ENCODE measurements at regions not wholly inside any gene's neighbourhood (a gene's known extent, or its start where the extent isn't known, plus 50 kb on each side); places are given as distances from the start of the nearest gene placed in this dataset.

- no peaks in the 10 kb centered on the region for H3K36me3 ChIP-seq (ENCODE audit: insufficient read depth, low read depth, low read length)
- no peaks in the 10 kb centered on the region for H3K27me3 ChIP-seq (ENCODE audit: insufficient read depth, low read length)
- no peak overlapping the region for H3K4me3 ChIP-seq (ENCODE audit: low read length)
- H3K9ac ChIP-seq (ENCODE audit: low read depth, low read length): no peak overlapping the region
- no peak overlapping the region for H3K27ac ChIP-seq (ENCODE audit: low read length)
- no peaks in the 10 kb centered on the region for H3K9me3 ChIP-seq (ENCODE audit: insufficient read depth, low read depth, low read length)
- H3K4me1 ChIP-seq (ENCODE audit: insufficient read depth, low read length): peaks cover 6% of the 10 kb centered on the region; the same call in 1 of the 2 replicates
Observed at GRCh38 chr12:69085852-69086251, 152.9 kb upstream of the CPM start.

DNA sequence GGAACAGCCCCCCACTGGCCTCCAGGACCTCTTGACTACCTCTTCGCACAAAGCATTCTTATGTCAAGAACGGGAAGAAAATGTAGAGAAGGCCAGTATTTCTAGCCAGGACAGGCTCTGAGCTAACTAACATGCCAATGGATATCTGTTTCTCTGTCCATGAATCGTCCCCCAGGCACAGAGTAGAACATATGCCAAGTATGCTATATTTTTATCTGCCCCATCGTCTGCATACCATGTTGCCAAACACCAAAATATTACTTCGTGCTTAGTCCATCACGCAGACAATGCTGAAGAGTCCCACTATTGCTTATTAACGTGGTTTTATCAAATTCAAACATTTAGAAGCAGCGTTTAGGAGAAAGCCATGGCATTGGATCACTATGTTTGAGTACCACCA lies 151.4 kb upstream of the CPSF6 start:
- H3K27me3 ChIP-seq (ENCODE audit: insufficient read depth, low read length): no peaks in the 10 kb centered on the region
- no peaks in the 10 kb centered on the region for H3K36me3 ChIP-seq (ENCODE audit: insufficient read depth, low read depth, low read length)
- H3K9me3 ChIP-seq (ENCODE audit: insufficient read depth, low read depth, low read length): no peaks in the 10 kb centered on the region
- H3K4me3 ChIP-seq (ENCODE audit: low read length): no peak overlapping the region
- peaks cover 19% of the 10 kb centered on the region for H3K4me1 ChIP-seq (ENCODE audit: insufficient read depth, low read length)
- no peak overlapping the region for H3K27ac ChIP-seq (ENCODE audit: low read length)
- H3K9ac ChIP-seq (ENCODE audit: low read depth, low read length): no peak overlapping the region

- H3K9ac ChIP-seq (ENCODE audit: low read depth, low read length): no peak overlapping the region
- H3K4me1 ChIP-seq (ENCODE audit: insufficient read depth, low read length): peaks cover 19% of the 10 kb centered on the region
- H3K4me3 ChIP-seq (ENCODE audit: low read length): no peak overlapping the region
- no peaks in the 10 kb centered on the region for H3K27me3 ChIP-seq (ENCODE audit: insufficient read depth, low read length)
- no peaks in the 10 kb centered on the region for H3K36me3 ChIP-seq (ENCODE audit: insufficient read depth, low read depth, low read length)
- H3K9me3 ChIP-seq (ENCODE audit: insufficient read depth, low read depth, low read length): no peaks in the 10 kb centered on the region
- no peak overlapping the region for H3K27ac ChIP-seq (ENCODE audit: low read length)
Observed at GRCh38 chr12:69090722-69091121, 148.6 kb upstream of the CPSF6 start.

GRCh38 chr12:69091442-69092017 lies 147.8 kb upstream of the CPSF6 start:
- Histone ChIP-seq H3K27ac (ENCODE audit: low read length) (no peak overlapping the region), H3K27me3 (ENCODE audit: insufficient read depth, low read length) (no peaks in the 10 kb centered on the region), H3K9ac (ENCODE audit: low read depth, low read length) (no peak overlapping the region), H3K36me3 (ENCODE audit: insufficient read depth, low read depth, low read length) (no peaks in the 10 kb centered on the region), H3K4me1 (ENCODE audit: insufficient read depth, low read length) (peaks cover 19% of the 10 kb centered on the region), H3K4me3 (ENCODE audit: low read length) (no peak overlapping the region), H3K9me3 (ENCODE audit: insufficient read depth, low read depth, low read length) (no peaks in the 10 kb centered on the region)

- Histone ChIP-seq H3K4me3 (ENCODE audit: low read length) (no peak overlapping the region), H3K4me1 (ENCODE audit: insufficient read depth, low read length) (peaks cover 23% of the 10 kb centered on the region), H3K36me3 (ENCODE audit: insufficient read depth, low read depth, low read length) (no peaks in the 10 kb centered on the region), H3K27ac (ENCODE audit: low read length) (no peak overlapping the region), H3K9ac (ENCODE audit: low read depth, low read length) (no peak overlapping the region), H3K9me3 (ENCODE audit: insufficient read depth, low read depth, low read length) (no peaks in the 10 kb centered on the region), H3K27me3 (ENCODE audit: insufficient read depth, low read length) (no peaks in the 10 kb centered on the region)
Observed at GRCh38 chr12:69092137-69092536, 147.2 kb upstream of the CPSF6 start.

DNA sequence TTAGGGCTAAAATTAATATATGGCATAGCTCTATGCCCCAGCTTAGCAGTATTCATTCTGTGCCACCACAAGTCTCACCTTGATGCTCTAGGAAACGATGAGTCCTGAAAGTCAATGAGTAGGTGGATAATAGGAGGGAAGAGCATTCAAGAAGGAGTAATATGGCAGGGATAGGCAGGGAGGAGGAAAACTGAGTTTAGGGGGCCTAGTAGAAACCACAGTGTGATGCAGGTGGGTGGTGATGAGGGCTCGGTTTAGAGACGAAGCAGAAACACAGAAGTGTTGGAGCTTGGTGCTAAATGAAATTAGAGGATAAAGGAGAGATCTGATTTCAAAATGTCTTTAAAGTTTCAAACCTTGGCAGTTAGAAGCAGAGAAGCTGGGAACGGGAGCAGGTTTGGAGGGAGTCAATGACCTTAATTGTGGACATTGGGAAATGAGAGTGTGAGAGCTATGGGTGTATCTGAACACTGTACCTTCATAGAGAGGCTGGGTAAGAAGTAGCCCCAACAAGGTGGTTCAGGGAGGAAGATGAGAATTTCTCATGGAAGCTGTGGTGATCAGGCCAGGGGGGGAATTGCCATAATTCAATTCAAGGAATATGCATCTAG lies 144.7 kb upstream of the CPSF6 start:
- no peaks in the 10 kb centered on the region for H3K36me3 ChIP-seq (ENCODE audit: insufficient read depth, low read depth, low read length)
- no peaks in the 10 kb centered on the region for H3K27me3 ChIP-seq (ENCODE audit: insufficient read depth, low read length)
- no peak overlapping the region for H3K4me3 ChIP-seq (ENCODE audit: low read length)
- no peak overlapping the region for H3K27ac ChIP-seq (ENCODE audit: low read length)
- peaks cover 37% of the 10 kb centered on the region for H3K4me1 ChIP-seq (ENCODE audit: insufficient read depth, low read length)
- H3K9me3 ChIP-seq (ENCODE audit: insufficient read depth, low read depth, low read length): no peaks in the 10 kb centered on the region
- H3K9ac ChIP-seq (ENCODE audit: low read depth, low read length): no peak overlapping the region

GRCh38 chr12:69095765-69096477 lies 143.4 kb upstream of the CPSF6 start:
- H3K27me3 ChIP-seq (ENCODE audit: insufficient read depth, low read length): no peaks in the 10 kb centered on the region
- H3K4me1 ChIP-seq (ENCODE audit: insufficient read depth, low read length): peaks cover 31% of the 10 kb centered on the region
- H3K4me3 ChIP-seq (ENCODE audit: low read length): no peak overlapping the region
- H3K36me3 ChIP-seq (ENCODE audit: insufficient read depth, low read depth, low read length): no peaks in the 10 kb centered on the region
- no peak overlapping the region for H3K27ac ChIP-seq (ENCODE audit: low read length)
- no peaks in the 10 kb centered on the region for H3K9me3 ChIP-seq (ENCODE audit: insufficient read depth, low read depth, low read length)
- no peak overlapping the region; the same call in 1 of the 2 replicates for H3K9ac ChIP-seq (ENCODE audit: low read depth, low read length)

DNA sequence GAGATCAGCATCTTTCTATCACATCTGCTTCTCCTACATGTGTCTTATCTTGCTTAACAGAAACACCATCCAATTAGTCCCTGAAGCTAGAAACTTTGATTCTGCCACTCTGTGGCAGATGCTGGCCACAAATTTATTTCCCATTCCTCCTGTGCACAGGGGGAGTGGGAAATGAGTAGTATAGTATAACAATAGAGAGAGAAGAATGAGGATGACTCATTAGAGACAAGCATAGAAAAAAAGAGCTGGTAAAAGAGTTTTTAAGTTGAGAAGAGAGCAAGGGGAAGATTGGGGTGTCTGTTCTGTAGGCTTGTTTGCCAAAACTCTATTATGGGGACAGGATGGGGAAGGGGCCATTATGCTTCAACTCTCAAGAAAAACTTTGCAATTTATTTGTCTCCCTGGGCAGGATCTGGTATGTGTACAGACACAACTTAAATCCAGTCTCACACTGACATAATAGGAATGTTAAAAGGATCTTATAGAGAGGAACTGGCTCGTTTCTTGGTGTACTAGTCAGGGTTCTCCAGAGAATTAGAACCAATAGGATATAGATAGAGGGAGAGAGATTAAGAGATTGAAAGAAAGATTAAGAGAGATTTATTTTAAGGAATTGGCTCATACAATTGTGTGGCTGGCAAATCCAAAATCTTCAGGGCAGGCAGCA lies 142.6 kb upstream of the CPSF6 start:
- Histone ChIP-seq H3K27ac (ENCODE audit: low read length) (no peak overlapping the region), H3K9me3 (ENCODE audit: insufficient read depth, low read depth, low read length) (no peaks in the 10 kb centered on the region), H3K9ac (ENCODE audit: low read depth, low read length) (no peak overlapping the region; the same call in 1 of the 2 replicates)

DNA sequence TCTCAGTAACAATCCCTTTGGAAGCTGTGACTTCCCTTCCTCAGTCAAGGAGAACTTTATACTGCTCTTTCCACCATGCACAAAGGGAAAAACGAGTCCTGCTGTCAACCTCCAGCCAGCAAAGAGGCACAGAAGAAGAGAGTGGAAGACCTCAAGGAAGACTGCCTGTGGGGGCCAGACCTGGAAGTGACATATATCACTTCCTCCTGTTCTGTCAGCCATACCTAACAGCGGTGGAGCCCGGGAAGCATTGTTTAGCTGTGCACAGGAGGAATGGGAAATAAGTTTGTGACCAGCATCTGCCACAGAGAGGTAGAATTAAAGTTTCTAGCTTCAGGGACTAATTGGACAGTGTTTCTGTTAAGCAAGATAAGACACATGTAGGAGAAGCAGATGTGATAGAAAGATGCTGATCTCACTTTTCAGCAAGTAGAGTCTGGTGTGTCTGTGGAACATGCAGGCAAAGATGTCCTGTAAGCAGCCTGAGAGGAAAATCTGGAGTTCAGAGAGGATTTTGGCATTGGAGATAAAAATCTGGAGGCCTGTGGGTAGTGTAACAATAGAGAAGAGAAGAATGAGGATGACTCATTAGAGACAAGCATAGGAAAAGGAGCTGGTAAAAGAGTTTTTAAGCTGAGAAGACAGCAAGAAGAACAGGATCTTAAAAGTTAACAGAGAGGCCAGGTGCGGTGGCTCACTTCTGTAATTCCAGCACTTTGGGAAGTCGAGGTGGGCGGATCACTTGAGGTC lies 141.6 kb upstream of the CPSF6 start:
- Histone ChIP-seq H3K36me3 (ENCODE audit: insufficient read depth, low read depth, low read length) (no peaks in the 10 kb centered on the region), H3K4me3 (ENCODE audit: low read length) (no peak overlapping the region), H3K4me1 (ENCODE audit: insufficient read depth, low read length) (peaks cover 19% of the 10 kb centered on the region), H3K27me3 (ENCODE audit: insufficient read depth, low read length) (no peaks in the 10 kb centered on the region), H3K9ac (ENCODE audit: low read depth, low read length) (no peak overlapping the region), H3K27ac (ENCODE audit: low read length) (no peak overlapping the region), H3K9me3 (ENCODE audit: insufficient read depth, low read depth, low read length) (no peaks in the 10 kb centered on the region)

More for the DNA sequence above, 142.6 kb upstream of the CPSF6 start:
- Histone ChIP-seq H3K36me3 (ENCODE audit: insufficient read depth, low read depth, low read length) (no peaks in the 10 kb centered on the region), H3K27me3 (ENCODE audit: insufficient read depth, low read length) (no peaks in the 10 kb centered on the region), H3K4me1 (ENCODE audit: insufficient read depth, low read length) (peaks cover 22% of the 10 kb centered on the region), H3K4me3 (ENCODE audit: low read length) (no peak overlapping the region)

DNA sequence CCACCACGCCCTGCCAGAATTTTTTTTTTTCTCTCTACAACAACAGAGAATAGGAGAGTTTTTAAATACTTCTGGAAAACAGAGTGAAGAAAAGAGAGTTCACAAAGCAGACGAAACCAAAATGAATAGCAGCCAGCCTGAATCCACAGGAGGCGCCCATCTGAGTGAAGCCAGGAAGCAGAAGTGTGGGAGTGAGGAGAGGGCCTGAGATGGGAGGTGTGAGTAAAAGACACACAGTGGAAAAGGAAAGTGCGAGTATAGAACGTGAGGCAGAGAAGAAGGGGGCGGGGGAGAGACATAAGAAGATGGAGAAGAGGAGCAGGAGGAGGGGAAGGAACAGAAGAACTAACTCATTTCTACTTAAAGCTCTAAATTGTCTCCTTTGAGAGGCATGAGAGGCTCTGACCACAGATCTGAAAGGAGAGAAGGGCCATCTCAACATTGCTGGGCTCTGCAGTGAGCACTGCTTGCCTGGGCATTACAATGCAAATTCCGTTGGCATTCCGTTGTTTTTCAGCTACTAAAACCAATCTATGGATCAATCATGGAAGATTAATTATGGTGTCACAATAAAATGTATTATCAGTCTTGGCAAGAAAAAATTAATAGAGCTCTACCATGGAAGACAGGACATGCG lies 140.1 kb upstream of the CPSF6 start:
- H3K4me1 ChIP-seq (ENCODE audit: insufficient read depth, low read length): peaks cover 19% of the 10 kb centered on the region
- H3K4me3 ChIP-seq (ENCODE audit: low read length): no peak overlapping the region
- H3K9me3 ChIP-seq (ENCODE audit: insufficient read depth, low read depth, low read length): no peaks in the 10 kb centered on the region
- no peaks in the 10 kb centered on the region for H3K36me3 ChIP-seq (ENCODE audit: insufficient read depth, low read depth, low read length)
- 0 out of 2 replicates have a peak overlapping the region, but pooled peaks have one; percentile 46 for H3K9ac ChIP-seq (ENCODE audit: low read depth, low read length)
- no peak overlapping the region for H3K27ac ChIP-seq (ENCODE audit: low read length)
- no peaks in the 10 kb centered on the region for H3K27me3 ChIP-seq (ENCODE audit: insufficient read depth, low read length)

DNA sequence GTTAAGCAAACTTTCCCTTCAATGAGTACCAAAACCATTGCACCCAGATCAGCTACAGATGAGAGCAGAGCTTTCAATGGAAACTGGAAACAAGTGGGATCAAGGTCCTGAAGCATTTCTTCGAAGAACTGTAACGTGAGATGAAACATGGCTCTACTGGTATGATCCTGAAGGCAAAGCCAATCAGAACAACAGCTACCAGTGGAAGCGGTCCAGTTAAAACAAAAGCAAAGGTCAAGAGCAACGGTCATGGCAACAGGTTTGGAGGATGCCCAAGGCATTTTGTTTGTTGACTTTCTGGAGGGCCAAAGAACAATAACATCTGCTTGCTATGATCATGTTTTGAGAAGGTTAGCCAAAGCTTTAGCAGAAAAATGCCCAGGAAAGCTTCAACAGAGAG lies 137.9 kb upstream of the CPSF6 start:
- Histone ChIP-seq H3K27me3 (ENCODE audit: insufficient read depth, low read length) (no peaks in the 10 kb centered on the region), H3K27ac (ENCODE audit: low read length) (no peak overlapping the region), H3K9ac (ENCODE audit: low read depth, low read length) (no peak overlapping the region), H3K4me1 (ENCODE audit: insufficient read depth, low read length) (peaks cover 19% of the 10 kb centered on the region), H3K9me3 (ENCODE audit: insufficient read depth, low read depth, low read length) (no peaks in the 10 kb centered on the region), H3K36me3 (ENCODE audit: insufficient read depth, low read depth, low read length) (no peaks in the 10 kb centered on the region), H3K4me3 (ENCODE audit: low read length) (no peak overlapping the region)

Data from iPS-20b (cell line).